IMR-90 (cell line): ENCODE measurements at regions not wholly inside any gene's neighbourhood (a gene's known extent, or its start where the extent isn't known, plus 50 kb on each side); places are given as distances from the start of the nearest gene placed in this dataset.

Source experiments
- ATAC-seq: fragments of 200-7000 bp; cut with Tn5 transposase; 2 replicates; pipeline ENCODE4 v1.9.1; 2020; ENCODE audit warnings: low read depth, mild to moderate bottlenecking, moderate library complexity
- BruUV-seq: library from RNA; stranded (reverse); fragments of 400-500 nt; replicated peaks from 2 replicates; lab custom pipeline; 2021; lab: Mats Ljungman, UMichigan
- CTCF ChIA-PET: fragments of 300-600 bp; formaldehyde crosslinking; extraction: SDS; loops from one replicate; lab custom pipeline; 2021; ENCODE audit warnings: antibody characterized with exemption; lab: Yijun Ruan, JAX
- POLR2A ChIA-PET: fragments of 300-600 bp; sonication (Branson Sonifier 250); formaldehyde crosslinking; loops from one replicate; lab custom pipeline; 2022; ENCODE audit warnings: antibody characterized with exemption; ENCODE audit not compliant: unreplicated experiment; lab: Charles Lee
- DNase-seq: peaks from one replicate; pipeline ENCODE4 v3.0.0; 2013
- H2AFZ ChIP-seq: replicated peaks from 2 replicates; pipeline ENCODE3; 2013; ENCODE audit warnings: low read length, mild to moderate bottlenecking; ENCODE audit not compliant: poor library complexity
- H2AK5ac ChIP-seq: 2 replicates; pipeline ENCODE4 v1.6.1; 2013; ENCODE audit warnings: low read depth, low read length, inconsistent platforms
- H2AK9ac ChIP-seq: replicated peaks from 2 replicates; pipeline ENCODE3; 2013; ENCODE audit warnings: mild to moderate bottlenecking, low read depth, low read length, moderate library complexity; ENCODE audit not compliant: poor library complexity
- H2BK120ac ChIP-seq: 2 replicates; pipeline ENCODE4 v1.6.1; 2013; ENCODE audit warnings: low read depth, low read length, inconsistent platforms
- H2BK15ac ChIP-seq: 3 replicates; pipeline ENCODE4 v1.6.1; 2013; ENCODE audit warnings: low read depth, low read length, inconsistent platforms
- H2BK20ac ChIP-seq: 2 replicates; pipeline ENCODE4 v1.6.1; 2013; ENCODE audit warnings: low read depth, mild to moderate bottlenecking, inconsistent platforms, low read length, moderate library complexity
- H2BK5ac ChIP-seq: 2 replicates; pipeline ENCODE4 v1.6.1; 2013; ENCODE audit warnings: mild to moderate bottlenecking, low read depth, low read length, inconsistent platforms; ENCODE audit not compliant: poor library complexity, severe bottlenecking
- H3K14ac ChIP-seq: replicated peaks from 2 replicates; pipeline ENCODE4 v1.6.1; 2013; ENCODE audit warnings: low read depth, low read length, inconsistent platforms
- H3K18ac ChIP-seq: 2 replicates; pipeline ENCODE4 v1.6.1; 2013; ENCODE audit warnings: low read depth, low read length, control low read depth
- H3K23ac ChIP-seq: 2 replicates; pipeline ENCODE4 v1.6.1; 2013; ENCODE audit warnings: low read depth, low read length, inconsistent platforms
- H3K27ac ChIP-seq: 2 replicates; pipeline ENCODE4 v1.5.1; 2013; ENCODE audit warnings: mild to moderate bottlenecking, control low read depth, low read length; ENCODE audit not compliant: insufficient read depth
- H3K27me3 ChIP-seq: 2 replicates; pipeline ENCODE4 v1.6.1; 2013; ENCODE audit warnings: low read length; ENCODE audit not compliant: control insufficient read depth, insufficient read depth
- H3K36me3 ChIP-seq: 2 replicates; pipeline ENCODE4 v1.6.1; 2013; ENCODE audit warnings: low read length, mixed read lengths; ENCODE audit not compliant: control insufficient read depth, insufficient read depth
- H3K4ac ChIP-seq: 2 replicates; pipeline ENCODE4 v1.6.1; 2013; ENCODE audit warnings: low read depth, low read length, inconsistent platforms
- H3K4me1 ChIP-seq: 2 replicates; pipeline ENCODE4 v1.6.1; 2013; ENCODE audit warnings: low read length, mixed read lengths; ENCODE audit not compliant: control insufficient read depth, insufficient read depth
- H3K4me2 ChIP-seq: 2 replicates; pipeline ENCODE4 v1.6.1; 2013; ENCODE audit warnings: low read depth, mild to moderate bottlenecking, control low read depth, low read length, moderate library complexity
- H3K4me3 ChIP-seq: 2 replicates; pipeline ENCODE4 v1.5.1; 2013; ENCODE audit warnings: low read depth, mild to moderate bottlenecking, control low read depth, low read length, moderate library complexity; ENCODE audit not compliant: insufficient read depth
- H3K56ac ChIP-seq: 2 replicates; pipeline ENCODE4 v1.6.1; 2013; ENCODE audit warnings: low read length, inconsistent platforms; ENCODE audit not compliant: insufficient read depth; ENCODE audit errors: extremely low read depth
- H3K79me1 ChIP-seq, 2 experiments: 2 replicates each; pipeline ENCODE4 v1.6.1; 2013; ENCODE audit warnings: low read length in 2 of 2, inconsistent platforms in 1 of 2, low read depth in 1 of 2
- H3K9ac ChIP-seq: 2 replicates; pipeline ENCODE4 v1.6.1; 2013; ENCODE audit warnings: low read depth, low read length, control low read depth
- H3K9me1 ChIP-seq: 2 replicates; pipeline ENCODE4 v1.6.1; 2013; ENCODE audit warnings: low read length, inconsistent platforms; ENCODE audit not compliant: insufficient read depth
- H3K9me3 ChIP-seq: 2 replicates; pipeline ENCODE4 v1.6.1; 2013; ENCODE audit warnings: low read length; ENCODE audit not compliant: control insufficient read depth, insufficient read depth
- H4K20me1 ChIP-seq: 2 replicates; pipeline ENCODE4 v1.6.1; 2013; ENCODE audit warnings: low read length, inconsistent platforms; ENCODE audit not compliant: insufficient read depth
- H4K5ac ChIP-seq: 2 replicates; pipeline ENCODE4 v1.6.1; 2013; ENCODE audit warnings: mild to moderate bottlenecking, low read depth, low read length, control low read depth
- H4K8ac ChIP-seq, 2 experiments: 2 replicates each; pipeline ENCODE4 v1.6.1; 2013; ENCODE audit warnings: low read depth in 2 of 2, low read length in 2 of 2, control low read depth in 1 of 2, inconsistent platforms in 1 of 2
- H4K91ac ChIP-seq: 2 replicates; pipeline ENCODE4 v1.6.1; 2013; ENCODE audit warnings: low read depth, low read length, inconsistent platforms; ENCODE audit not compliant: insufficient read depth
- MAZ ChIP-seq: IDR thresholded peaks from 2 replicates; pipeline ENCODE4 v1.6.1; 2012; ENCODE audit warnings: low read depth, mild to moderate bottlenecking, low read length, improper control_type of control experiment, moderate library complexity, borderline replicate concordance
- WGBS, 2 experiments: methylation state at CpG; one replicate each; pipeline versions ENCODE4 v1.1.5 to v1.1.7; 2013; ENCODE audit warnings: missing lambda C conversion rate in 2 of 2; ENCODE audit not compliant: insufficient read length in 1 of 2; ENCODE audit errors: extremely low coverage in 2 of 2; 5-methylcytosine and 5-hydroxymethylcytosine counted together
- dilution Hi-C: fragments of 300-500 bp; cut with HindIII; formaldehyde crosslinking; loops from one replicate; pipeline ENCODE4 v1.14.3; 2018; ENCODE audit warnings: low sequenced_read_pairs; ENCODE audit not compliant: unreplicated experiment
- in situ Hi-C: fragments of 300-500 bp; cut with MboI; formaldehyde crosslinking; loops from 3 replicates; pipeline ENCODE4 v1.14.3; 2019; ENCODE audit warnings: low sequenced_read_pairs, inconsistent platforms, mixed read lengths
- intact Hi-C: fragments of 100-400 bp; cut with micrococcal nuclease; formaldehyde crosslinking; loops from 2 replicates; pipeline ENCODE4 v1.10.0; 2022

DNA sequence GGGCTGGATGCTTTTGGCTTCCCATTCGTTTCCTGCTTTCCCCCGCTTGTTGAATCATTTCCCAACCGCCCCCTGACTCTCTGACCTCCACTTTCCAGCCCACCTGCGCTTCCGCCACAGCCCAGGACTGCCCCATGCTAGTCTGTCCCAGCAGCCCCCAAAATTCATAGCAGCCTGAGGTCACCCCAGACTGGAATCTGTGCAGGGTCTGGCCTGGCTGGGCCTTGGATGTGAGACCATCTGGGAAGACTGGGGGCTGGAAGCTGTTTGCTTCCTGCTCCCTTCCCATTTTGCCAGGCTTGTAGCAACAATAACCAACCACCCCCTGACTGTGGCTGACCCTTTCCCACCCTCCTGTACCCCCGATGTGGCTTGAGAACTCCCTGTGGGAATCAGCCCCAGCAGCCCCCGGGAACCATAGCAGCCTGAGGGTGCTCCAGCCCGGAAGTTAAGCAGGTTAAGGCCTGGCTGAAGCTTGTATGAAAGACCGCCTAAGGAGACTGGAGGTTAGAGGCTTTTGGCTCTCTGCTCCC lies 2290.8 kb downstream of the TP53TG3F start:
- Histone ChIP-seq H4K91ac (no peak overlapping the region), H3K18ac (no peak overlapping the region), H4K8ac (no peak overlapping the region), H2BK120ac (no peak overlapping the region), H3K4ac (no peak overlapping the region), H3K23ac (no peak overlapping the region), H2BK15ac (no peak overlapping the region), H2AK9ac (no peak overlapping the region), H3K36me3 (no peaks in the 10 kb centered on the region), H4K20me1 (no peaks in the 10 kb centered on the region), H3K27ac (no peak overlapping the region), H3K9me1 (no peaks in the 10 kb centered on the region), H3K4me3 (no peak overlapping the region), H2AFZ (no peak overlapping the region), H3K9me3 (peaks cover 62% of the 10 kb centered on the region), H3K14ac (no peak overlapping the region), H2BK20ac (no peak overlapping the region), H3K9ac (no peak overlapping the region), H3K79me1 (no peaks in the 10 kb centered on the region), H3K4me1 (no peaks in the 10 kb centered on the region), H3K56ac (no peak overlapping the region), H2AK5ac (no peak overlapping the region), H3K4me2 (no peak overlapping the region), H2BK5ac (no peak overlapping the region), H4K5ac (no peak overlapping the region), H3K27me3 (no peaks in the 10 kb centered on the region)
- WGBS, 2 experiments: 73% methylated on average over 3 of the region's 9 CpGs; no CpG with 5 or more reads in 1 of the 2 experiments
- CTCF ChIA-PET: no interaction called here
- intact Hi-C loops (no loop called here), dilution Hi-C loops (no loop called here), in situ Hi-C loops (no loop called here)
- TF ChIP-seq MAZ: no peak
- POLR2A ChIA-PET: no interaction called here
- ATAC-seq (no peak), DNase-seq (no peak)
- BruUV-seq: no TSS peak
